ENCODE measurements at regions not wholly inside any gene's neighbourhood (a gene's known extent, or its start where the extent isn't known, plus 50 kb on each side); places are given as distances from the start of the nearest gene placed in this dataset.

DNA sequence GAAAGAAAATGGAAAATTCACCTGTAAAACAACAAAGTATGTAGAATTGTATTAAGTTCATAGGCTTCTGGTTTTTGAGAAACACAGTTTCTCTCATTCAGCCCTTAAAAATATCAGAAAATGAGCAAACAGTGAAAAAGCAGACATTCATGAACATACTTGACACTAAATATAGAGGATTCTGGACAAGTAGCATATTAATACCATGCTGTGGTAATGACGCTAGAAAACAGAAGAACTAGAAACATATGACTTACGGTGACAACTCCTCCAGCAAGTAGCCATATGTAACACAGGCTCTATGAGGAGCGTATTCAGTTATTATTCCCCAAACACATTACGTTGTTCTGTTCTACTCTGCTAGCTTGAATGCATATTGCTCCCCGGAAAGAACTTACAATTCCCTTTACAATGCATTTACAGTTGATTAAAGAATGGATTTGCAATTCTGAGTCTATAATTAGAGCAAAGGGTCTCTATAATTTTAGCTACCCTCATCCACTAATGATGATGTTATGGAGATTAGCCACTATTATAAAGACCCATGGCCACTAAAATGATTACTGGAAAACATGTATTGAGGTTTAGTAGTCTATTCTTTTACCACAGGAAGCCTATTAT lies 672.1 kb downstream of the EFNB2 start:
- no peak for TF ChIP-seq EZH2 (IDR thresholded peaks at IDR 0.05; ENCODE audit: borderline replicate concordance, low read length)
- TF ChIP-seq, protein P1, sequence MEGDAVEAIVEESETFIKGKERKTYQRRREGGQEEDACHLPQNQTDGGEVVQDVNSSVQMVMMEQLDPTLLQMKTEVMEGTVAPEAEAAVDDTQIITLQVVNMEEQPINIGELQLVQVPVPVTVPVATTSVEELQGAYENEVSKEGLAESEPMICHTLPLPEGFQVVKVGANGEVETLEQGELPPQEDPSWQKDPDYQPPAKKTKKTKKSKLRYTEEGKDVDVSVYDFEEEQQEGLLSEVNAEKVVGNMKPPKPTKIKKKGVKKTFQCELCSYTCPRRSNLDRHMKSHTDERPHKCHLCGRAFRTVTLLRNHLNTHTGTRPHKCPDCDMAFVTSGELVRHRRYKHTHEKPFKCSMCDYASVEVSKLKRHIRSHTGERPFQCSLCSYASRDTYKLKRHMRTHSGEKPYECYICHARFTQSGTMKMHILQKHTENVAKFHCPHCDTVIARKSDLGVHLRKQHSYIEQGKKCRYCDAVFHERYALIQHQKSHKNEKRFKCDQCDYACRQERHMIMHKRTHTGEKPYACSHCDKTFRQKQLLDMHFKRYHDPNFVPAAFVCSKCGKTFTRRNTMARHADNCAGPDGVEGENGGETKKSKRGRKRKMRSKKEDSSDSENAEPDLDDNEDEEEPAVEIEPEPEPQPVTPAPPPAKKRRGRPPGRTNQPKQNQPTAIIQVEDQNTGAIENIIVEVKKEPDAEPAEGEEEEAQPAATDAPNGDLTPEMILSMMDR (IDR thresholded peaks at IDR 0.05; ENCODE audit: low read length) = no peak
